ENCODE measurements at regions not wholly inside any gene's neighbourhood (a gene's known extent, or its start where the extent isn't known, plus 50 kb on each side); places are given as distances from the start of the nearest gene placed in this dataset.

- no peak for DNase-seq
Observed at GRCh38 chr3:82079335-82079890, 318.0 kb upstream of the GBE1 start.

DNA sequence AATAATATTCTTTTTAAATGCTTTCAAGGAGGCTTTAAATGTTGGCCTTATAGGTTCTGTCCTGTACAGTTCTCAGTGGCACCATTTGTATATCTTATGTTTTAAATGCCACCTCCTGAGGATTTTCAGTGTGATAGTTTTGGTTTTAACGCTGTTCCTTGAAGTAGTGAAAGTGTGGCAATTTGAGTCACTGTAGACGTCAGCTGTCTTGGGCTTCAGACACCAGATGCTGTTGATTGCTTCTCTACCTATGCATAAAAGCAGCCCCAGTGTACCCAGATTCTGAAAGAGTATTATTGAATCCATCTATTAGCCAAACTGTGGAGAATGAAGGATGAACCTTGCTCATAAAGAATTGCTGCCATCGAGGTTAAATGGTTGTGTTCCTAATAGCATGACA lies 316.8 kb upstream of the GBE1 start:
- DNase-seq, result no peak

DNA sequence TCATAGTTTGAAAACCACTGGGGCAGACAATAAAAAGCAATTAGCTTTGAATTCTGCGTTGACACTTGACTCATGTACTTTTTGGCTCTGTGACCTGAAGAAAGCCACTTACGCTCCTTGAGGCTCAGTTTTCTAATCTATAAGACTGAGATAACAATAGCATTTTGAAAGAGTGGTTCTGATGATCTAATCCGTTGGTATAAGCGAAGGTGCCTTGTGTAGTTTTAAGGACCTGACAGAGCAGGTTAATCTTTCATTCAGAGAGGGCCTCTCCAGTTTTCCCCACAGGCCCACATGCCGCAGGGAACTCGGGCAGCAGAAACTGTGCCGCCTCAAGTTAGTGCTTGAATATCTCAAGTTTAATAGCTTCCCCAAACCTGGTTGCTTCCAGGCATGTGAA lies 306.0 kb upstream of the GBE1 start:
- no peak for DNase-seq

DNA sequence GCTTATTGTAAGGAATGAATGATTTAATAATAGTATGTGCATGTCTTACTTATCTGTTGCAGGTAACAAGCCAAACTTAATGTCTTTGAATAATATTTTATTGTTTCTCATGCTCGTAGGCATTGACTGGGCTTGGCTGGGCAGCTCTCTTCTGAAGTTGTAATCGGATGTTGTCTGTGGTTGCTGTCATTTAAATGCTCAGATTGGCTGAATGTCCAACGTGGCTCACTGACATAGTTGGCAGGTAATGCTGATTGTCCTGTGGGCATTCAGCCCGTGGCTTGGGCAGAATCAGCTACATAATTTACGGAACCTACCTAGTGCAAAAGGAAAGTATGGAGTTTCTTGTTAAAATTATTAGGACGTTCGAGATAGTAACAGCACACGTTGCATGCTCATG lies 297.4 kb upstream of the GBE1 start:
- no peak for DNase-seq

- DNase-seq, result no peak
Observed at GRCh38 chr3:82055792-82056191, 294.3 kb upstream of the GBE1 start.

DNA sequence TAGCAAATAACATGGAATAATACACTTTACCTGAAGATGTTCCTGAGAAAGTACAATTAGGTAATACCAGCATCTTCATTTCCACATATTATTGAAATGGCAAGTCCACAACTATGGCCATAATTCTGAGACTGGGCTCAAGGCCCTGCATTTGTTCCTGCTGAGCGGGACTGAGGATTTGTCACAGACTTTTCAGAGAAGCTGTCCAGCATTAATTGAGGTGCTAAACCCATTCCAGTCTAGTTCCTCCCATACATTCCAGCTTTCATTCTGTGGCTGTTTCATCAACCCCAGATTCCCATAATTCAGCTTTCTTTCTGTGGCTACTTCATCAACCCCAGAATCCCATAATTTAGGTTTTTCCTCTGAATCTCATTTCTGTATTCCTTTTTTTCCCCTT lies 293.4 kb upstream of the GBE1 start:
- DNase-seq, result no peak

- DNase-seq, result no peak
Observed at GRCh38 chr3:82053236-82053635, 291.8 kb upstream of the GBE1 start.

DNA sequence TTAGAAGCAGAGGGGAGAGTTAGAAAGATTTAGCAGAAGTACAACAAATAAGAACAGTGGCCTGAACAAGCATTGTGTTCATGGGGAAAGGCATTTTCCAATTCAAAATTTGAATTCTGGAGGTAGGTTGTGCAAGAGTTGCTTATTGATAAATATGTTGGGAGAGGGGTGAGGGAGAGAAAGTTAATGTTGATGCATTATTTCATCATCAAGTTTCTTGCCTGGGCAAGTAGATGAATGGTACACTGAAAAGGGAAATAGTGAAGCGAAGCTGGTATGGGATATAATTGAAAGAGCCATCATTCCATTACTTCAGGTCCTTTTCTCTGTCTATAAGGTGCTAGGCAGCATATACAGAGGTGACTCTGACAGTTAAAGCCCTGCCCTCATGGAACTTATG lies 288.9 kb upstream of the GBE1 start:
- no peak for DNase-seq

- DNase-seq, result no peak
Observed at GRCh38 chr3:82048711-82049110, 287.3 kb upstream of the GBE1 start.

DNA sequence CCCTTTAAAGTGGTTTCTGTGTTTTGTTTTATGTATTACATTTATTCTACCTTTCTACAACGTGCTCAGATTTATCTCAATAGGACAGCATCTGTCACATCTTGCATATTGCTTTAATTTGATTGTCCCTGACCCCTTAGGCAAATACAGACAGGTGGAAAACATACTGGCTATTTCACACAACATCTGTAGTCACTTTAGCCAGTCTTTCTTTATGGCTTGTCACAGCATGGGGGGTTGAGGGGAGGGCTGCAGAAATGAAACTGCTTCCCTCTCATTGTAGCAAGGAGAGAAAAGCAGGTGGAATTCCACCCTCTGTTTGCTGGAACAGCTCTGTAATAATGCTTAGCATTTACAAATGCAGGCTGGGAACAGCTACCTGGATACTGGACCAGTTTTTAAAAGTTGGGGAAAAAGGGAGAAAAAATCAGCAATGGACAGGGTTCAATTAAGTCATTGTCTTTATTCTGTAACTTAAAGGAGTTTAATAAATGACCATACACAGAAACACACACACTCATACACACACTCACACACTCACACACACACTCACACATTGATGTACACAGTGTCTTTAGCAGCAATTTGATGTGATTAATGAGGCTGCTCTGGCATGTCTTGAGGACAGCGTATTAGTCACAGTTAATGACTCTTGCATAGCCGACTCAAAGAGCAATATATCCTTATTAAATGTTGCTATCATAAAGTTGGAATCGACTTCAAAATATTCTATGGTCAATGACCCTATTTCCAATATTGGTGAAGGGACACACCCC lies 283.7 kb upstream of the GBE1 start:
- no peak for DNase-seq

DNA sequence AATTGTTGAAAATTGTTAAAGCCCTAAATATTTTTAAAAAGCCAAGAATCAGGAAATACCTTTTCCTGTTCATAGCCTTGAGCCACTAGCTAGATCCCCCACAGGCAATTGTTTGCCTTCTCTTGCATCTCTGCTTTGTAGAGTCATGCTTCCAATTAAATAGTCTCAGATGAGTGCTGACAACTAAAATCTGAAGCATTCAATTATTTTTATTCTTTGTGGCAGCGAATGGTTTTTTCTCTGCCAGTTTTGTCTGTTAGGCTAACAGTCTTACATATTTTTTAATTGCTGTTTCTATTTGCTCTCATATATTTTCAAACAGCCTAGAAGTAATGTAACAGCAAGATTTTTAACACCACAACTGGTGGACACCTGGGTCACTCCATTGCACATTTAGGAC lies 277.1 kb upstream of the GBE1 start:
- DNase-seq, result no peak

DNA sequence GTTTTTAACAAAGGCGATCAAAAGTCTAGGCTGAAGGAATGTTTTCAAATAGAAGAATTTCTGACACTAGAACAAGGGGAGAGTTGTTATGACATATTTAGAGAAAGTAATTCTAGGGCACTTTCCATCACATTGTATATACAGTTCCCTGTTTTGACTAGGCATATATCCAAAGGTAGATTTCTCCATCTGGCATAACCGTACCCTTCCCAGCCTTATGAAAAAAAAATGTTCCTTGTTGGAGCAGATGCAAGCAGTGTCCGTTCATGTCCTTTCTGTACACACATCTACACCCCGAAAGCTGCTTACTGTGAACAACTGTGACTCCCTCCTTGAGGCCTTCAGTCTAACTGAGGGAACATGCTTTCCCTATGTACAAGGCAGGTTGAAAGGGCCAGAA lies 271.7 kb upstream of the GBE1 start:
- no peak for DNase-seq

DNA sequence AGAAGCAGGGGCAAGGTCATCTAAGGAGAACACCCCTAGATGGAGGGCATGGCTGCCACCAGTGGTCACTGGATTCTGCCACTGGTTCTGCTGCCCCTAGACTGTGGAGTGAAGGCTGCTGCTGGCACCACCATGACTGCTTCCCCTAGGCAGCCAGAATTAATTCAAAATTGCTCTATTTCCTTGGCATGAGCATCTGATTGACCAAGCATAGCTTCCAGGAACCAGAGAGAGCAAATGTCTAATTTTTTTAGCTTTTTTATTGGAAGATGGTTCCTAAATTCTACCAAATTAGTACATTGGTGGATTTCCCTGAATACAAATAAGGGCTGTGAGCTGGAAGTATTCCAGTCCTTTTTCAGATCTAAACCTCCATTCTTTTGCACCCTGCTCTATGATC lies 270.2 kb upstream of the GBE1 start:
- DNase-seq, result no peak

GRCh38 chr3:82030916-82031315 lies 269.5 kb upstream of the GBE1 start:
- DNase-seq, result no peak

GRCh38 chr3:82022836-82023235 lies 261.4 kb upstream of the GBE1 start:
- no peak for DNase-seq

DNA sequence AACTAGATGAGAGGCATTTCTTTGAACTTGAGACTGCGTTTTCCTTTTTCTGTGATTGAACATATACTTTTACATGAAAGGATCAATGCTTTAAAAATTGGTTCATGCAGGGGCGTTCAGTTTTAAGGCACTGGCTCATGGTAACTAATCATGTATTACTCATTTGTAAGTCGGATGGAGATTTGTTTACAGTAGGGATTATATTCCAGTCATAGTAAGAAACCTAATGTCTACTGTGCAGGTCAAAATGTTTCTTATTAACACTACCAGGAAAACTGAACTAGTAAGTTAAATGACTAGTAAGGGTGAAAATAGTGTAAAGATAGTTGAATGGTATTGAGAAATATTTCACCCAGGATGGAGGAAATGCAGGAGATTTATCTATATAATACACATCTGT lies 258.8 kb upstream of the GBE1 start:
- DNase-seq, result no peak

- no peak for DNase-seq
Observed at GRCh38 chr3:82015241-82015640, 253.8 kb upstream of the GBE1 start.

GRCh38 chr3:82012775-82013174 lies 251.3 kb upstream of the GBE1 start:
- no peak for DNase-seq

DNA sequence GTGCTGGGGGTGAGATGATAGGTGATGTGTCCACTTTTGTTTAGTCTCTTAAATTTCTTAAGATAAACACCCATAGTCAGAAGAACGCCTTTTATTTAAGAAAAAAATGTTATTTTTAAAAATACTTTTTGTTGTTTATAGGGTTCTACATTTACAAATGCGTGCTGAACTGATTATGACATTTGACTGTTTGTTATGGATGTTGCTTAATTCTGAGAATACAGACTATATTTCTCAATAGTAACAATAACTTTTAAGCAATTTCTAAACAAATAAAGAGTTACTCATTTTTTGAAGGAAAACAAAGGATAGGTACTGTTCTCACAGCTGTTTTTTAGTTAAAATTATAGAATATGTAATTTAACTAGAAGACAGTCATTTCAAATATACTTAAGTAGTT lies 249.9 kb upstream of the GBE1 start:
- DNase-seq, result no peak

GRCh38 chr3:82005266-82005665 lies 243.8 kb upstream of the GBE1 start:
- no peak for DNase-seq

- DNase-seq, result no peak
Observed at GRCh38 chr3:82004266-82004665, 242.8 kb upstream of the GBE1 start.

GRCh38 chr3:82002986-82003642 lies 241.7 kb upstream of the GBE1 start:
- no peak for DNase-seq

DNA sequence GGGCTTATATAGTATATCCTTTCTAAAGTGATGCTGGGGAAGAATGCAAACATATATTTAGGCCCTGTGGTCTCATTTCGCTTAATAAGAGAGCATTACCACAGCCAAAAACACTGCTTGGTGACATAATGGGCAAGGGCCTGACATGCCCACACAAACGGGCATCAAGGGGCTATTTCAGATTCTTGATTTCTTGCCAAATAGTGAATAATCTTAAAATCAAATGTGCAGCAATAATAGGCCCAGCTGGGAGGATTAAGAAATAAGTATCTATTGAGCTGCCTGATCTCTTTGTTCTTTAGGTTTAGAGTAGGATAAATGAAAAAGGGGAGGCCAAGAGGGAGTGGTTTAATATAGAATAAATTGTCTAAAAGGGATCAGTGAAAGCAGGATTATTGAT lies 241.0 kb upstream of the GBE1 start:
- DNase-seq, result no peak

GRCh38 chr3:82001276-82001923 lies 240.0 kb upstream of the GBE1 start:
- DNase-seq, result no peak

Data from GDM1 (cell line).